Transverse colon (tissue), 4 donors: ENCODE measurements at regions not wholly inside any gene's neighbourhood (a gene's known extent, or its start where the extent isn't known, plus 50 kb on each side); places are given as distances from the start of the nearest gene placed in this dataset.

Experiments used
- DNase-seq: peaks from one replicate; pipeline ENCODE4 v3.0.0-alpha.2; 2019
- H3K27ac ChIP-seq, 4 donors: fragments of 200-600 bp; sonication (generic); 2 replicates each; pipeline ENCODE4 v1.5.1; 2016 to 2018; ENCODE audit warnings: inconsistent platforms in 4 of 4
- H3K27me3 ChIP-seq: fragments of 200-600 bp; sonication (generic); 2 replicates; pipeline ENCODE4 v1.5.1; 2017; ENCODE audit warnings: inconsistent platforms
- H3K36me3 ChIP-seq, 4 donors: fragments of 200-600 bp; sonication (generic); 2 replicates each; pipeline ENCODE4 v1.5.1; 2017 to 2019; ENCODE audit warnings: inconsistent platforms in 4 of 4
- H3K4me1 ChIP-seq, 4 donors: fragments of 200-600 bp; sonication (generic); 2 replicates each; pipeline ENCODE4 v1.5.1; 2017 to 2020; ENCODE audit warnings: inconsistent platforms in 4 of 4
- H3K4me3 ChIP-seq, 4 donors: fragments of 200-600 bp; sonication (generic); 1 replicate in 1 of 4; 2 replicates in 3 of 4; pipeline versions ENCODE4 v1.5.1 to v1.6.1; 2017 to 2019; ENCODE audit warnings: inconsistent platforms in 4 of 4
- H3K9me3 ChIP-seq, 2 donors: fragments of 200-600 bp; sonication (generic); 2 replicates each; pipeline ENCODE4 v1.5.1; 2017 to 2019; ENCODE audit warnings: inconsistent platforms in 2 of 2
- CTCF ChIP-seq, 5 experiments: fragments of 200-600 bp in 3 of 5; fragments of 450-650 bp in 2 of 5; sonication (generic) in 3 of 5; IDR thresholded peaks; 1 replicate in 2 of 5; 2 replicates in 3 of 5; pipeline ENCODE4 v1.5.1; 2016 to 2017; ENCODE audit warnings: antibody characterized with exemption in 5 of 5, inconsistent platforms in 3 of 5, mild to moderate bottlenecking in 2 of 5, moderate library complexity in 1 of 5
- EP300 ChIP-seq: sonication (generic); formaldehyde crosslinking; IDR thresholded peaks from one replicate; pipeline ENCODE4 v1.6.1; 2017; ENCODE audit warnings: antibody characterized with exemption, low read depth
- POLR2A ChIP-seq: fragments of 450-650 bp; IDR thresholded peaks from one replicate; pipeline ENCODE4 v1.6.1; 2016; ENCODE audit warnings: antibody characterized with exemption, mild to moderate bottlenecking, moderate library complexity
- POLR2AphosphoS5 ChIP-seq, 3 donors: sonication (generic); formaldehyde crosslinking; IDR thresholded peaks; one replicate each; pipeline ENCODE4 v1.6.1; 2016; ENCODE audit warnings: antibody characterized with exemption in 3 of 3
- WGBS, 2 donors: methylation state at CpG; one replicate each; pipeline ENCODE4 v1.1.5; 2018; ENCODE audit warnings: low coverage in 1 of 2; 5-methylcytosine and 5-hydroxymethylcytosine counted together
- in situ Hi-C, 4 donors: fragments of 200-750 bp; cut with MboI; loops; one replicate each; pipeline versions ENCODE4 v1.15.0 to v1.15.1; 2017; ENCODE audit warnings: low sequenced_read_pairs in 3 of 4, low pct_ligation_motif_present in 1 of 4, low pct_unique_long_range_greater_than_20kb in 1 of 4
- intact Hi-C: fragments of 100-400 bp; cut with DNase I; formaldehyde crosslinking; loops from one replicate; pipeline ENCODE4 v1.15.1; 2023; ENCODE audit warnings: low total_unique reads

- H3K27me3 ChIP-seq: no peaks in the 10 kb centered on the region
- no peak overlapping the region for H3K4me3 ChIP-seq
- DNase-seq: no peak
- peaks cover 0 to 16% (median 6%) of the 10 kb centered on the region in 4 donors for H3K4me1 ChIP-seq
- in situ Hi-C loops: loop anchor here in 1 of 4 donors (25.0 kb wide), 1 partner anchor 331 kb away; no protein-coding TSS in a partner anchor
- TF ChIP-seq POLR2AphosphoS5 (IDR thresholded peaks at IDR 0.05): no peak
- TF ChIP-seq EP300: no peak
- no peak for TF ChIP-seq POLR2A
- no peak for TF ChIP-seq CTCF (IDR thresholded peaks at IDR 0.05)
- WGBS, 2 donors: 80 to 90% methylated on average over 1 to 2 of the region's 2 CpGs
- no peaks in the 10 kb centered on the region for H3K36me3 ChIP-seq
- H3K27ac ChIP-seq: no peak overlapping the region
- intact Hi-C loops: no loop called here
- H3K9me3 ChIP-seq: no peaks in the 10 kb centered on the region
Measured at GRCh38 chr2:168356477-168356835, 99.6 kb upstream of the CERS6 start.

GRCh38 chr2:168357797-168358472 is 98.1 kb upstream of the CERS6 start:
- Histone ChIP-seq H3K4me1 (peaks cover 0 to 16% (median 6%) of the 10 kb centered on the region in 4 donors), H3K36me3 (no peaks in the 10 kb centered on the region), H3K9me3 (no peaks in the 10 kb centered on the region), H3K27me3 (no peaks in the 10 kb centered on the region), H3K27ac (peak overlapping the region in 2 of 4 donors; percentile 32 to 44), H3K4me3 (no peak overlapping the region)
- no peak for TF ChIP-seq EP300
- no peak for TF ChIP-seq POLR2A
- no peak for TF ChIP-seq POLR2AphosphoS5 (IDR thresholded peaks at IDR 0.05)
- TF ChIP-seq CTCF (IDR thresholded peaks at IDR 0.05): no peak
- in situ Hi-C loops: loop anchor here in 1 of 4 donors (25.0 kb wide), 1 partner anchor 329 kb away; no protein-coding TSS in a partner anchor
- WGBS, 2 donors: 45 to 70% methylated on average over 3 of the region's 3 CpGs
- peak; percentile 24 for DNase-seq
- intact Hi-C loops: no loop called here

- WGBS, 2 donors: 100% methylated on average over 1 of the region's 1 CpG
- TF ChIP-seq EP300 (no peak), POLR2AphosphoS5 (IDR thresholded peaks at IDR 0.05) (no peak), POLR2A (no peak)
- no peak overlapping the region for H3K4me3 ChIP-seq
- no peaks in the 10 kb centered on the region for H3K27me3 ChIP-seq
- no peaks in the 10 kb centered on the region for H3K36me3 ChIP-seq
- H3K27ac ChIP-seq: no peak overlapping the region
- H3K9me3 ChIP-seq: no peaks in the 10 kb centered on the region
- no peak for DNase-seq
- peaks cover 0 to 16% (median 6%) of the 10 kb centered on the region in 4 donors for H3K4me1 ChIP-seq
- intact Hi-C loops: no loop called here
- in situ Hi-C loops: loop anchor here in 1 of 4 donors (25.0 kb wide), 1 partner anchor 328 kb away; no protein-coding TSS in a partner anchor
Measured at GRCh38 chr2:168359082-168359481, 97.0 kb upstream of the CERS6 start.

GRCh38 chr2:168363347-168364092 is 92.6 kb upstream of the CERS6 start:
- in situ Hi-C loops (loop anchor here in 1 of 4 donors (25.0 kb wide), 1 partner anchor 324 kb away; no protein-coding TSS in a partner anchor), intact Hi-C loops (no loop called here)
- no peaks in the 10 kb centered on the region for H3K27me3 ChIP-seq
- no peaks in the 10 kb centered on the region for H3K36me3 ChIP-seq
- no peak for DNase-seq
- peaks cover 0 to 4% (median 2%) of the 10 kb centered on the region in 4 donors for H3K4me1 ChIP-seq
- TF ChIP-seq POLR2AphosphoS5 (IDR thresholded peaks at IDR 0.05) (no peak), EP300 (no peak), POLR2A (no peak), CTCF (IDR thresholded peaks at IDR 0.05) (no peak)
- 88 to 91% methylated on average over 4 of the region's 4 CpGs for WGBS, 2 donors
- H3K4me3 ChIP-seq: no peak overlapping the region
- H3K27ac ChIP-seq: no peak overlapping the region
- no peaks in the 10 kb centered on the region for H3K9me3 ChIP-seq
